Endothelial cell (in vitro differentiated cells): ENCODE measurements at regions not wholly inside any gene's neighbourhood (a gene's known extent, or its start where the extent isn't known, plus 50 kb on each side); places are given as distances from the start of the nearest gene placed in this dataset.

Experiments
- DNase-seq: peaks from one replicate; pipeline ENCODE4 v3.0.0; 2021; ENCODE audit warnings: low spot score
- H3K27ac Mint-ChIP-seq: one replicate; pipeline ENCODE4 v1.8.0; 2021; ENCODE audit warnings: mixed read lengths, inconsistent platforms; ENCODE audit not compliant: unreplicated experiment
- H3K27me3 Mint-ChIP-seq: one replicate; pipeline ENCODE4 v1.8.0; 2021; ENCODE audit warnings: mild to moderate bottlenecking, moderate library complexity, mixed read lengths, inconsistent platforms; ENCODE audit not compliant: unreplicated experiment
- H3K36me3 Mint-ChIP-seq: one replicate; pipeline ENCODE4 v1.8.0; 2021; ENCODE audit warnings: mild to moderate bottlenecking, low read depth, mixed read lengths, inconsistent platforms; ENCODE audit not compliant: unreplicated experiment
- H3K4me1 Mint-ChIP-seq: one replicate; pipeline ENCODE4 v1.8.0; 2021; ENCODE audit warnings: mild to moderate bottlenecking, mixed read lengths, inconsistent platforms; ENCODE audit not compliant: unreplicated experiment
- H3K4me3 Mint-ChIP-seq: one replicate; pipeline ENCODE4 v1.8.0; 2021; ENCODE audit warnings: mild to moderate bottlenecking, mixed read lengths, inconsistent platforms; ENCODE audit not compliant: unreplicated experiment
- H3K9me3 Mint-ChIP-seq: one replicate; pipeline ENCODE4 v1.8.0; 2021; ENCODE audit warnings: mixed read lengths, inconsistent platforms; ENCODE audit not compliant: unreplicated experiment
- TF ChIP-seq, protein P1 (sequence below): fragments of 200-600 bp; sonication (generic); IDR thresholded peaks from one replicate; pipeline ENCODE4 v1.5.0; 2021; ENCODE audit warnings: antibody characterized with exemption; ENCODE audit not compliant: unreplicated experiment

DNA sequence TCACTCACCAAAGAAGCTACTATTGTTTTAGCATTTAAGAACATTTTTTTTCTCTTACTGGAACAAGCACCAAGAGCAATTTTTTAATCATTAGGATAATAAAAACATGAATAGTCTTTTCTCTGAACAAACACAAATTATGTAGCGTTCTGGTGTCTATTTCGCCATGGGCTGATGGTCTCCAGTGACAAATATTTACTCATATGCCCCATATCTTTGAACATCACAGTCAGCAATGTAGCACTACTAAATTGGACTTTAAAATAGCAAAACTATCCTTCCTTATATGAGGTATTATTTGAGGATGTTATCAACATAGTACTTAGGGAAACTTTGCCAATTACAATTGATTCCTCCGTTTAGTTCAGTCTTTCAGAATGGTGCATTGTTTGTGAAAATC, 1326.0 kb upstream of the ZEB2 start:
- no peak overlapping the region for H3K27ac Mint-ChIP-seq
- H3K9me3 Mint-ChIP-seq: no peaks in the 10 kb centered on the region
- H3K36me3 Mint-ChIP-seq: no peaks in the 10 kb centered on the region
- TF ChIP-seq, protein P1, sequence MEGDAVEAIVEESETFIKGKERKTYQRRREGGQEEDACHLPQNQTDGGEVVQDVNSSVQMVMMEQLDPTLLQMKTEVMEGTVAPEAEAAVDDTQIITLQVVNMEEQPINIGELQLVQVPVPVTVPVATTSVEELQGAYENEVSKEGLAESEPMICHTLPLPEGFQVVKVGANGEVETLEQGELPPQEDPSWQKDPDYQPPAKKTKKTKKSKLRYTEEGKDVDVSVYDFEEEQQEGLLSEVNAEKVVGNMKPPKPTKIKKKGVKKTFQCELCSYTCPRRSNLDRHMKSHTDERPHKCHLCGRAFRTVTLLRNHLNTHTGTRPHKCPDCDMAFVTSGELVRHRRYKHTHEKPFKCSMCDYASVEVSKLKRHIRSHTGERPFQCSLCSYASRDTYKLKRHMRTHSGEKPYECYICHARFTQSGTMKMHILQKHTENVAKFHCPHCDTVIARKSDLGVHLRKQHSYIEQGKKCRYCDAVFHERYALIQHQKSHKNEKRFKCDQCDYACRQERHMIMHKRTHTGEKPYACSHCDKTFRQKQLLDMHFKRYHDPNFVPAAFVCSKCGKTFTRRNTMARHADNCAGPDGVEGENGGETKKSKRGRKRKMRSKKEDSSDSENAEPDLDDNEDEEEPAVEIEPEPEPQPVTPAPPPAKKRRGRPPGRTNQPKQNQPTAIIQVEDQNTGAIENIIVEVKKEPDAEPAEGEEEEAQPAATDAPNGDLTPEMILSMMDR: no peak
- H3K27me3 Mint-ChIP-seq: no peaks in the 10 kb centered on the region
- no peaks in the 10 kb centered on the region for H3K4me1 Mint-ChIP-seq
- no peak overlapping the region for H3K4me3 Mint-ChIP-seq
- DNase-seq: no peak

GRCh38 chr2:145845207-145845894, 1325.4 kb upstream of the ZEB2 start:
- Mint-ChIP-seq H3K27ac (no peak overlapping the region), H3K27me3 (no peaks in the 10 kb centered on the region), H3K4me1 (no peaks in the 10 kb centered on the region), H3K4me3 (no peak overlapping the region), H3K9me3 (no peaks in the 10 kb centered on the region), H3K36me3 (no peaks in the 10 kb centered on the region)
- TF ChIP-seq, protein P1: no peak
- no peak for DNase-seq

DNA sequence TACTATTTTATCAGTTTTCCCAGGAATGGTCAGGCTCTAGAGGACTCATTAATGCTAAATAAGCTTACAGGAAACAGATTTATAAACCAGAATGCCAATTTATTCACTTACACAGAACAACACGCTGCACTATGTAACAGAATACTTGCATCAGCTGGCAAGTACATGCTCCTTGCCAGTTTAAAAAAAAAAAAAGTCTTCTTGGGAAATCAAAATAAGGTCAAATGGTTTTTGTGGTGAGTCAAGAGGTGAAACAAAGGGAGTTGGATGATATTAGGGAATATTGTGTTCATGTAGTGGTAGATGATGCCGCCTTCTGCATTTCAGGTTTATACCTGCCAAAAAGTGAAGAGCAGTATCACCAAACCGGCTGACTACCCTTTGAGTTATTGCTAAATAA, 1322.1 kb upstream of the ZEB2 start:
- TF ChIP-seq, protein P1: no peak
- Mint-ChIP-seq H3K27ac (no peak overlapping the region), H3K27me3 (no peaks in the 10 kb centered on the region), H3K9me3 (no peaks in the 10 kb centered on the region), H3K36me3 (no peaks in the 10 kb centered on the region), H3K4me3 (no peak overlapping the region), H3K4me1 (no peaks in the 10 kb centered on the region)
- DNase-seq: no peak

GRCh38 chr2:145836986-145837385, 1317.1 kb upstream of the ZEB2 start:
- DNase-seq: no peak
- no peaks in the 10 kb centered on the region for H3K4me1 Mint-ChIP-seq
- H3K27ac Mint-ChIP-seq: no peak overlapping the region
- no peaks in the 10 kb centered on the region for H3K9me3 Mint-ChIP-seq
- no peaks in the 10 kb centered on the region for H3K36me3 Mint-ChIP-seq
- H3K4me3 Mint-ChIP-seq: no peak overlapping the region
- peaks cover 1% of the 10 kb centered on the region for H3K27me3 Mint-ChIP-seq
- TF ChIP-seq, protein P1: no peak

DNA sequence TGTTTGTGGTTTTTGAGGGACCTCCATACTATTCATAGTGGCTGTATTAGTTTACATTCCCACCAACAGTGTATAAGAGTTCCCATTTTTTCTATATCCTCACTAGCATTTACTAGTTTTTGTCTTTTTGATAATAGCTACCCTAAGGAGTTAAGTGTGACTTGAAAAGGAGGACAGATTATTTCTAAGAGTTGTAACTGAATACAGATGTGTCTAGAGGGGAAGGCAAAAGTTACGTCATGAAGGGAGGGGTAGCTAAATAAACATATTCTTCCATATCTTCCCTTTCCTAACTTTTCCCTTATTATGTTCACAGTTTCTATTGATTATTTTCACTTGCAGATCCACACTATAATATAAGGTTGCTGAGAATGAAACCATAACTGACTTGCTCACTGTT, 1315.7 kb upstream of the ZEB2 start:
- Mint-ChIP-seq H3K4me3 (no peak overlapping the region), H3K36me3 (no peaks in the 10 kb centered on the region), H3K9me3 (no peaks in the 10 kb centered on the region), H3K27ac (no peak overlapping the region), H3K27me3 (peaks cover 1% of the 10 kb centered on the region), H3K4me1 (no peaks in the 10 kb centered on the region)
- no peak for DNase-seq
- TF ChIP-seq, protein P1: no peak
